Caco-2 (cell line): ENCODE measurements at regions not wholly inside any gene's neighbourhood (a gene's known extent, or its start where the extent isn't known, plus 50 kb on each side); places are given as distances from the start of the nearest gene placed in this dataset.

Experiments used
- BruUV-seq: library from RNA; stranded (reverse); fragments of 400-500 nt; replicated peaks from 2 replicates; lab custom pipeline; 2021; lab: Mats Ljungman, UMichigan
- CTCF ChIA-PET: fragments of 300-600 bp; sonication (Branson Sonifier 250); formaldehyde crosslinking; loops from one replicate; lab custom pipeline; 2022; ENCODE audit warnings: antibody characterized with exemption; lab: Charles Lee
- POLR2A ChIA-PET: fragments of 300-600 bp; sonication (Branson Sonifier 250); formaldehyde crosslinking; loops from one replicate; lab custom pipeline; 2022; ENCODE audit warnings: antibody characterized with exemption; lab: Charles Lee
- DNase-seq, 2 experiments: peaks; one replicate each; pipeline versions ENCODE4 v3.0.0 to v3.0.0-alpha.2; 2020 to 2022
- H3K27me3 ChIP-seq: replicated peaks from 2 replicates; pipeline ENCODE4 v1.6.0; 2011; ENCODE audit warnings: low read length; ENCODE audit not compliant: control insufficient read depth, insufficient read depth
- H3K36me3 ChIP-seq: 2 replicates; pipeline ENCODE4 v1.5.1; 2011; ENCODE audit warnings: low read length; ENCODE audit not compliant: control insufficient read depth, insufficient read depth
- H3K4me1 ChIP-seq: fragments of 250-450 bp; sonication (Bioruptor Pico); 2 replicates; pipeline ENCODE4 v1.5.1; 2020; ENCODE audit warnings: mild to moderate bottlenecking
- H3K4me3 ChIP-seq: 2 replicates; pipeline ENCODE4 v1.5.1; 2011; ENCODE audit warnings: low read depth, mild to moderate bottlenecking, control low read depth, low read length
- H3K9me3 ChIP-seq: fragments of 250-450 bp; sonication (Bioruptor Pico); 2 replicates; pipeline ENCODE4 v1.5.1; 2020; ENCODE audit warnings: mild to moderate bottlenecking, moderate library complexity
- H3K27ac Mint-ChIP-seq: one replicate; pipeline ENCODE4 v1.8.0; 2022; ENCODE audit warnings: mixed read lengths; ENCODE audit not compliant: unreplicated experiment
- H3K27me3 Mint-ChIP-seq: one replicate; pipeline ENCODE4 v1.8.0; 2022; ENCODE audit warnings: mixed read lengths; ENCODE audit not compliant: insufficient read depth, unreplicated experiment
- H3K36me3 Mint-ChIP-seq: one replicate; pipeline ENCODE4 v1.8.0; 2022; ENCODE audit warnings: mild to moderate bottlenecking, mixed read lengths; ENCODE audit not compliant: insufficient read depth, unreplicated experiment
- H3K4me1 Mint-ChIP-seq: one replicate; pipeline ENCODE4 v1.8.0; 2022; ENCODE audit warnings: low read depth, mixed read lengths; ENCODE audit not compliant: unreplicated experiment
- H3K4me3 Mint-ChIP-seq: one replicate; pipeline ENCODE4 v1.8.0; 2022; ENCODE audit warnings: mild to moderate bottlenecking, moderate library complexity, mixed read lengths; ENCODE audit not compliant: unreplicated experiment
- H3K9me3 Mint-ChIP-seq: one replicate; pipeline ENCODE4 v1.8.0; 2022; ENCODE audit warnings: mixed read lengths; ENCODE audit not compliant: unreplicated experiment
- CTCF ChIP-seq, 2 experiments: fragments of 200-600 bp in 1 of 2; IDR thresholded peaks; 1 replicate in 1 of 2; 2 replicates in 1 of 2; pipeline versions ENCODE4 v1.5.1 to v1.8.0; 2011 to 2022; ENCODE audit warnings: antibody characterized with exemption in 1 of 2, control low read depth in 1 of 2, inconsistent platforms in 1 of 2, low read depth in 1 of 2, low read length in 1 of 2, mild to moderate bottlenecking in 1 of 2, moderate library complexity in 1 of 2; ENCODE audit not compliant: insufficient read depth in 1 of 2, severe bottlenecking in 1 of 2, unreplicated experiment in 1 of 2
- intact Hi-C: fragments of 100-400 bp; cut with micrococcal nuclease; formaldehyde crosslinking; loops from one replicate; pipeline ENCODE4 v1.10.0; 2022; ENCODE audit not compliant: unreplicated experiment

- no TSS peak for BruUV-seq
- no peak for TF ChIP-seq CTCF (IDR thresholded peaks at IDR 0.05; ENCODE audit: insufficient read depth in 1 of 2, low read depth in 1 of 2, low read length in 1 of 2, severe bottlenecking in 1 of 2, unreplicated experiment in 1 of 2)
- DNase-seq, result no peak
- H3K36me3 Mint-ChIP-seq, result no peaks in the 10 kb centered on the region
- intact Hi-C loops, result no loop called here
- POLR2A ChIA-PET, result no interaction called here
- H3K27me3 Mint-ChIP-seq, result no peaks in the 10 kb centered on the region
- H3K4me1 Mint-ChIP-seq, result no peaks in the 10 kb centered on the region
- H3K4me3 ChIP-seq, result no peak overlapping the region
- H3K4me1 ChIP-seq, result no peaks in the 10 kb centered on the region
- no peak overlapping the region for H3K27ac Mint-ChIP-seq
- H3K9me3 ChIP-seq, result no peaks in the 10 kb centered on the region; the same call in 1 of the 2 replicates
- H3K36me3 ChIP-seq, result no peaks in the 10 kb centered on the region
- CTCF ChIA-PET, result interaction anchor here (0.5 kb wide), 1 partner anchor 94 kb away, joined by 4 read pairs; no protein-coding TSS in a partner anchor
- no peaks in the 10 kb centered on the region for H3K27me3 ChIP-seq
- no peak overlapping the region for H3K4me3 Mint-ChIP-seq
- H3K9me3 Mint-ChIP-seq, result peaks cover 10% of the 10 kb centered on the region
These were observed 94.7 kb upstream of the NXT1 start for GRCh38 chr20:23255716-23256385.

- Mint-ChIP-seq H3K4me3 (no peak overlapping the region), H3K27me3 (no peaks in the 10 kb centered on the region), H3K4me1 (no peaks in the 10 kb centered on the region), H3K36me3 (no peaks in the 10 kb centered on the region), H3K27ac (no peak overlapping the region), H3K9me3 (peaks cover 10% of the 10 kb centered on the region)
- no TSS peak for BruUV-seq
- DNase-seq, result no peak
- ChIA-PET POLR2A (no interaction called here), CTCF (interaction anchor here (0.5 kb wide), 1 partner anchor 95 kb away, joined by 4 read pairs; no protein-coding TSS in a partner anchor)
- Histone ChIP-seq H3K27me3 (no peaks in the 10 kb centered on the region), H3K4me3 (no peak overlapping the region), H3K36me3 (no peaks in the 10 kb centered on the region), H3K9me3 (no peaks in the 10 kb centered on the region; the same call in 1 of the 2 replicates), H3K4me1 (no peaks in the 10 kb centered on the region)
- no peak for TF ChIP-seq CTCF (IDR thresholded peaks at IDR 0.05; ENCODE audit: insufficient read depth in 1 of 2, low read depth in 1 of 2, low read length in 1 of 2, severe bottlenecking in 1 of 2, unreplicated experiment in 1 of 2)
- intact Hi-C loops, result no loop called here
These were observed 95.5 kb upstream of the NXT1 start for GRCh38 chr20:23255106-23255505.

GRCh38 chr20:23254505-23254904, 96.1 kb upstream of the NXT1 start:
- H3K9me3 ChIP-seq, result no peaks in the 10 kb centered on the region; the same call in 1 of the 2 replicates
- Mint-ChIP-seq H3K36me3 (no peaks in the 10 kb centered on the region), H3K27ac (no peak overlapping the region), H3K4me1 (no peaks in the 10 kb centered on the region), H3K4me3 (no peak overlapping the region), H3K27me3 (no peaks in the 10 kb centered on the region), H3K9me3 (peaks cover 10% of the 10 kb centered on the region)
- no peak overlapping the region for H3K4me3 ChIP-seq
- TF ChIP-seq CTCF (IDR thresholded peaks at IDR 0.05; ENCODE audit: insufficient read depth in 1 of 2, low read depth in 1 of 2, low read length in 1 of 2, severe bottlenecking in 1 of 2, unreplicated experiment in 1 of 2), result no peak
- H3K4me1 ChIP-seq, result no peaks in the 10 kb centered on the region
- BruUV-seq, result no TSS peak
- ChIA-PET CTCF (interaction anchor here (0.5 kb wide), 1 partner anchor 605 kb away, joined by 3 read pairs; no protein-coding TSS in a partner anchor), POLR2A (no interaction called here)
- DNase-seq, result no peak
- H3K27me3 ChIP-seq, result no peaks in the 10 kb centered on the region
- intact Hi-C loops, result no loop called here
- no peaks in the 10 kb centered on the region for H3K36me3 ChIP-seq
